Breast epithelium (tissue), 3 donors: ENCODE measurements at regions not wholly inside any gene's neighbourhood (a gene's known extent, or its start where the extent isn't known, plus 50 kb on each side); places are given as distances from the start of the nearest gene placed in this dataset.

ENCODE experiments used
- CTCF ChIP-seq, 3 donors: fragments of 450-650 bp; IDR thresholded peaks; one replicate each; pipeline ENCODE4 v1.5.1; 2016 to 2017; ENCODE audit warnings: antibody characterized with exemption in 3 of 3, mild to moderate bottlenecking in 3 of 3, moderate library complexity in 3 of 3
- POLR2A ChIP-seq: fragments of 450-650 bp; IDR thresholded peaks from one replicate; pipeline ENCODE4 v1.6.1; 2016; ENCODE audit warnings: antibody characterized with exemption, mild to moderate bottlenecking, moderate library complexity

DNA sequence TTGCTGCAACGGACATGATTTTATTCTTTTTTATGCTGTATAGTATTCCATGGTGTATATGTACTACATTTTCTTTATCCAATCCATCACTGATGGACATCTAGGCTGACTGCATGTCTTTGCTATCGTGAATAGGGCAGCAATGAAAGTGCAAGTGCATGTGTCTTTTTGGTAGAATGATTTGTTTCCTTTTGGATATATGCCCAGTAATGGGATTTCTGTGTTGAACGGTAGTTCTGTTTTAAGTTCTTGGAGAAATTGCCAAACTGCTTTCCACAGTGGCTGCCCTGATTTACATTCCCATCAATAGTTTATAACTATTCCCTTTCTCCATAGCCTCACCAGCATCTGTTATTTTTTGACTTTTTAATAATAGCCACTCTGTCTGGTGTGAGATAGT is 99.7 kb upstream of the CRIM1 start:
- TF ChIP-seq CTCF (IDR thresholded peaks at IDR 0.05) (no peak), POLR2A (no peak)
